WTC11 (cell line): ENCODE measurements at regions not wholly inside any gene's neighbourhood (a gene's known extent, or its start where the extent isn't known, plus 50 kb on each side); places are given as distances from the start of the nearest gene placed in this dataset.

Source experiments
- JUN ChIP-seq: sonication (generic); formaldehyde crosslinking; IDR thresholded peaks from 2 replicates; pipeline ENCODE4 v1.8.0; 2023; ENCODE audit warnings: mild to moderate bottlenecking, missing genetic modification reagents
- TEAD4 ChIP-seq: sonication (generic); formaldehyde crosslinking; IDR thresholded peaks from 2 replicates; pipeline ENCODE4 v1.8.0; 2022; ENCODE audit warnings: mild to moderate bottlenecking, missing genetic modification reagents
- TF ChIP-seq, protein P1 (sequence below): fragments of 200-600 bp; IDR thresholded peaks from 2 replicates; pipeline ENCODE4 v1.8.0; 2022; ENCODE audit warnings: antibody characterized with exemption

DNA sequence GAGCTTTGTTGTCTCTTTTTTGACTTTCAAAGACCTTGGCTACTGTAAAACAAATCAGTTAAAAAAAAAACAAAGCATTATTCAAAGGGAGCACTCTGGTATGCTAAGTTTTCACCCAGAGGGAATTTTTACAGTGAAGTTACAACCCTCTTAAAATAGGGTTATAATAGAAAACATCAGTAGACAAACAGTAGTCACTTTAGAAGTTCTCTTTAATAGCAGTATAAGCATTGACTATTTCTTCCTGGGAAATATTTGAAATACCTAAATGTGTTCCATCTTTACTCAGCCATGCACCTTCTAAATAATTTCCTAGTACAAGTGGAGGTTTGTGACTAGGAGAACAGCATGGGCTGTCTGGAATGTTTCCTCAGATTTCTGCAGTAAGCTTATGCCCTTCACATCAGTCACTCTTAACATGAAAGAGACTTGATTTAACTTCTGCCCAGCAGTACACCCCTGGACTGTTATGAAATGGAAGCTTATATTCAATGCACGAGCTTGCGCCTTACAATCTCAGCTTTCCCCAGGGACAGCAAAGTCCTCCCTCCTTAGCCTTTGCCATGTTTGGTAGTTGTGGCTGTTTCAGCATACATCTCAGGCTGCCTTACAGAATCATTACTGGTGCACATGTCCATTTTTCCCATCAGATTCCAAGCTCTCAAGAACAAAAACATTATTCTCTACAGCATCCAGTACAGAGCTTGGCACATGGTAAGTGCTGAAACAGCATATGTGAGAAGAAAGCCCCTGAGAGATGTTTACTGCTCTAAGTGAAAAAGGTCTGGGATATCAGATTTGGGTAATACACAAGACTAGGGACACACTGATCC, 191.5 kb downstream of the ZNF608 start:
- TF ChIP-seq, protein P1, sequence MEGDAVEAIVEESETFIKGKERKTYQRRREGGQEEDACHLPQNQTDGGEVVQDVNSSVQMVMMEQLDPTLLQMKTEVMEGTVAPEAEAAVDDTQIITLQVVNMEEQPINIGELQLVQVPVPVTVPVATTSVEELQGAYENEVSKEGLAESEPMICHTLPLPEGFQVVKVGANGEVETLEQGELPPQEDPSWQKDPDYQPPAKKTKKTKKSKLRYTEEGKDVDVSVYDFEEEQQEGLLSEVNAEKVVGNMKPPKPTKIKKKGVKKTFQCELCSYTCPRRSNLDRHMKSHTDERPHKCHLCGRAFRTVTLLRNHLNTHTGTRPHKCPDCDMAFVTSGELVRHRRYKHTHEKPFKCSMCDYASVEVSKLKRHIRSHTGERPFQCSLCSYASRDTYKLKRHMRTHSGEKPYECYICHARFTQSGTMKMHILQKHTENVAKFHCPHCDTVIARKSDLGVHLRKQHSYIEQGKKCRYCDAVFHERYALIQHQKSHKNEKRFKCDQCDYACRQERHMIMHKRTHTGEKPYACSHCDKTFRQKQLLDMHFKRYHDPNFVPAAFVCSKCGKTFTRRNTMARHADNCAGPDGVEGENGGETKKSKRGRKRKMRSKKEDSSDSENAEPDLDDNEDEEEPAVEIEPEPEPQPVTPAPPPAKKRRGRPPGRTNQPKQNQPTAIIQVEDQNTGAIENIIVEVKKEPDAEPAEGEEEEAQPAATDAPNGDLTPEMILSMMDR: no peak
- TF ChIP-seq TEAD4 (no peak), JUN (CRISPR knock-in tag) (no peak)
